Ishikawa (cell line): ENCODE measurements at regions not wholly inside any gene's neighbourhood (a gene's known extent, or its start where the extent isn't known, plus 50 kb on each side); places are given as distances from the start of the nearest gene placed in this dataset.

Experiments
- EP300 ChIP-seq: IDR thresholded peaks from 2 replicates; pipeline ENCODE4 v1.6.1; 2012; ENCODE audit warnings: borderline replicate concordance
- RAD21 ChIP-seq: IDR thresholded peaks from 2 replicates; pipeline ENCODE4 v1.6.1; 2012; ENCODE audit warnings: low read depth
- TCF12 ChIP-seq: IDR thresholded peaks from 2 replicates; pipeline ENCODE4 v1.6.1; 2012; ENCODE audit warnings: low read depth
- YY1 ChIP-seq: IDR thresholded peaks from 2 replicates; pipeline ENCODE4 v1.6.1; 2012; ENCODE audit warnings: low read depth
- TF ChIP-seq, protein P1 (sequence below): IDR thresholded peaks from 2 replicates; pipeline ENCODE4 v1.6.1; 2012
- TF ChIP-seq, protein P2 (sequence below): IDR thresholded peaks from 2 replicates; pipeline ENCODE4 v1.6.1; 2012; ENCODE audit warnings: low read depth, mild to moderate bottlenecking

DNA sequence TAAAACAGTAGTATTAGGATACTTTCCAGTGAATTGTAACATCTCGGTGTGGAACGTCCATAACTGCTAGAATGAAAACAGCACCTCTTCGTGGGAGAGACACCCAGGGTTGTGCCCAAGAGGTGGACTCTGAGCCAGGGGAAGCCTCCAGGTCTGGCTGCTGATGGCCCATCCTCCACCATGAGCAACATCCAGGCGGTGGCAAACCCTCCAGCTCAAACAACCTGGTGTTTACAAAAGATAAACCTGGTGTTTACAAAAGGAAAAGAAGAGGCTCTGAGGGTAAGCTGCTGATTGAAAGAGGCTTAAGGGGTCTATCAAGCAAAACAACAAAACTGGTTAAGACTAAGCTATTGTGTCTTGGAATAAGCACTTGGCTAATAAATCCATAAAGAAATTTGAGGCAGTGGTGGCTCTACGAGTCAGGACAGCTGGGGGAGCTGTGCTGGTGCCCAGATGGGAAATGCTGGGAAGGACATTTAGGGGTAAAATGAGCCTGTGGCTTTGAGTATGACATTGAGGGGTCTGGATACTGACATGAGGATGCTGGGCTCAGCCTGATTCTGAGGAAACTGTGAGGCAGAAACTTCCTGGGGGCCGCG lies 909.0 kb downstream of the BRD1 start:
- TF ChIP-seq, protein P1, sequence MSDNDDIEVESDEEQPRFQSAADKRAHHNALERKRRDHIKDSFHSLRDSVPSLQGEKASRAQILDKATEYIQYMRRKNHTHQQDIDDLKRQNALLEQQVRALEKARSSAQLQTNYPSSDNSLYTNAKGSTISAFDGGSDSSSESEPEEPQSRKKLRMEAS = no peak
- TF ChIP-seq RAD21 (no peak), TCF12 (no peak), EP300 (no peak), YY1 (no peak)
- TF ChIP-seq, protein P2, sequence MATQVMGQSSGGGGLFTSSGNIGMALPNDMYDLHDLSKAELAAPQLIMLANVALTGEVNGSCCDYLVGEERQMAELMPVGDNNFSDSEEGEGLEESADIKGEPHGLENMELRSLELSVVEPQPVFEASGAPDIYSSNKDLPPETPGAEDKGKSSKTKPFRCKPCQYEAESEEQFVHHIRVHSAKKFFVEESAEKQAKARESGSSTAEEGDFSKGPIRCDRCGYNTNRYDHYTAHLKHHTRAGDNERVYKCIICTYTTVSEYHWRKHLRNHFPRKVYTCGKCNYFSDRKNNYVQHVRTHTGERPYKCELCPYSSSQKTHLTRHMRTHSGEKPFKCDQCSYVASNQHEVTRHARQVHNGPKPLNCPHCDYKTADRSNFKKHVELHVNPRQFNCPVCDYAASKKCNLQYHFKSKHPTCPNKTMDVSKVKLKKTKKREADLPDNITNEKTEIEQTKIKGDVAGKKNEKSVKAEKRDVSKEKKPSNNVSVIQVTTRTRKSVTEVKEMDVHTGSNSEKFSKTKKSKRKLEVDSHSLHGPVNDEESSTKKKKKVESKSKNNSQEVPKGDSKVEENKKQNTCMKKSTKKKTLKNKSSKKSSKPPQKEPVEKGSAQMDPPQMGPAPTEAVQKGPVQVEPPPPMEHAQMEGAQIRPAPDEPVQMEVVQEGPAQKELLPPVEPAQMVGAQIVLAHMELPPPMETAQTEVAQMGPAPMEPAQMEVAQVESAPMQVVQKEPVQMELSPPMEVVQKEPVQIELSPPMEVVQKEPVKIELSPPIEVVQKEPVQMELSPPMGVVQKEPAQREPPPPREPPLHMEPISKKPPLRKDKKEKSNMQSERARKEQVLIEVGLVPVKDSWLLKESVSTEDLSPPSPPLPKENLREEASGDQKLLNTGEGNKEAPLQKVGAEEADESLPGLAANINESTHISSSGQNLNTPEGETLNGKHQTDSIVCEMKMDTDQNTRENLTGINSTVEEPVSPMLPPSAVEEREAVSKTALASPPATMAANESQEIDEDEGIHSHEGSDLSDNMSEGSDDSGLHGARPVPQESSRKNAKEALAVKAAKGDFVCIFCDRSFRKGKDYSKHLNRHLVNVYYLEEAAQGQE = no peak
